ENCODE measurements at regions not wholly inside any gene's neighbourhood (a gene's known extent, or its start where the extent isn't known, plus 50 kb on each side); places are given as distances from the start of the nearest gene placed in this dataset.

DNA sequence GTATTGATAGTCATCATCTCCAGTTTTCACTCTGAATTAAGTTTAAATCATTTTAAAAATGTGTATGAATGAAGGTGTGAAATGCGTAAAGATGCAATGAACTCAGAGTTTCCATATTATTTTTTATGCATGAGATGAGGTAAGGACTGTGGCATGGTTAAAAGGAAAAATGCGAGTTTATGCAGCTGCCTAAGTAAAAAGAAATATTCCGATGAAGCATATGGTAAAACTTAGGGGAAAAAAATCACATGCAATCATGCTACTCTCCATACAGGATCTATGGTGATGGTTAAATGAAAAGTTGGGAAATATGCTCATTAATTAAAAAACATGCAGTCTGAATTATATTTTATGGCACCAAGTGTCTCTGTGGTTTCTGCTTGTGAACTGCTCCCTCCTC is 77.5 kb upstream of the SP8 start:
- no peak overlapping the region for H3K9ac ChIP-seq (ENCODE audit: low read length)
- intact Hi-C loops (cut with micrococcal nuclease) = no loop called here
- no TSS peak for BruUV-seq (replicated peaks)
- ATAC-seq (no peak), DNase-seq (ENCODE audit: low read depth, low spot score) (no peak)
- H3K27ac ChIP-seq (ENCODE audit: low read depth, low read length) = no peak overlapping the region
- RAD21 ChIA-PET (ENCODE audit: low non-redundant PET in 1 of 2, low total read pairs in 2 of 2, uncharacterized antibody in 2 of 2, unreplicated experiment in 2 of 2) = no interaction called here
- no peak overlapping the region for H3K4me2 ChIP-seq (ENCODE audit: low read length)
- POLR2A ChIA-PET = interaction anchor here (0.7 kb wide), 1 partner anchor 391 kb away, joined by 3 read pairs; no protein-coding TSS in a partner anchor
- H3K27me3 ChIP-seq (ENCODE audit: insufficient read depth, low read length) = no peaks in the 10 kb centered on the region
- TF ChIP-seq ATF3 (IDR thresholded peaks at IDR 0.05) (no peak), YY1 (IDR thresholded peaks at IDR 0.05; ENCODE audit: extremely low read depth, insufficient replicate concordance, low read depth, low read length) (no peak), SRF (IDR thresholded peaks at IDR 0.05; ENCODE audit: low read depth) (no peak), ZFX (IDR thresholded peaks at IDR 0.05) (no peak), ELF1 (IDR thresholded peaks at IDR 0.05; ENCODE audit: borderline replicate concordance, low read depth) (no peak)
- TF ChIP-seq, protein P1, sequence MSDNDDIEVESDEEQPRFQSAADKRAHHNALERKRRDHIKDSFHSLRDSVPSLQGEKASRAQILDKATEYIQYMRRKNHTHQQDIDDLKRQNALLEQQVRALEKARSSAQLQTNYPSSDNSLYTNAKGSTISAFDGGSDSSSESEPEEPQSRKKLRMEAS (IDR thresholded peaks at IDR 0.05) = no peak
- H3K79me2 ChIP-seq (ENCODE audit: insufficient read depth, low read length) = no peaks in the 10 kb centered on the region
- H3K9me2 ChIP-seq (ENCODE audit: insufficient read depth) = no peaks in the 10 kb centered on the region
- no peaks in the 10 kb centered on the region for H3K9me3 ChIP-seq (ENCODE audit: control insufficient read depth in 1 of 2, insufficient read depth in 1 of 2, low read depth in 1 of 2, low read length in 2 of 2)
- H3K4me1 ChIP-seq (ENCODE audit: control insufficient read depth in 1 of 2, insufficient read depth in 2 of 2, low read length in 2 of 2) = no peaks in the 10 kb centered on the region
- no peaks in the 10 kb centered on the region for H4K20me1 ChIP-seq (ENCODE audit: insufficient read depth)
- H3K36me3 ChIP-seq (ENCODE audit: control insufficient read depth in 1 of 2, insufficient read depth in 2 of 2, low read length in 2 of 2) = no peaks in the 10 kb centered on the region
- no peak overlapping the region for H3K4me3 ChIP-seq (replicated peaks in 1 of 2; ENCODE audit: low read depth in 1 of 2, low read length in 2 of 2)
- H2AFZ ChIP-seq (ENCODE audit: low read depth, low read length, poor library complexity, severe bottlenecking) = no peak overlapping the region
- CTCF ChIA-PET = no interaction called here

- Histone ChIP-seq H3K4me2 (ENCODE audit: low read length) (no peak overlapping the region), H2AFZ (ENCODE audit: low read depth, low read length, poor library complexity, severe bottlenecking) (no peak overlapping the region), H3K36me3 (ENCODE audit: control insufficient read depth in 1 of 2, insufficient read depth in 2 of 2, low read length in 2 of 2) (no peaks in the 10 kb centered on the region), H3K9me3 (ENCODE audit: control insufficient read depth in 1 of 2, insufficient read depth in 1 of 2, low read depth in 1 of 2, low read length in 2 of 2) (no peaks in the 10 kb centered on the region), H4K20me1 (ENCODE audit: insufficient read depth) (no peaks in the 10 kb centered on the region), H3K27me3 (ENCODE audit: insufficient read depth, low read length) (no peaks in the 10 kb centered on the region), H3K27ac (ENCODE audit: low read depth, low read length) (no peak overlapping the region), H3K4me3 (replicated peaks in 1 of 2; ENCODE audit: low read depth in 1 of 2, low read length in 2 of 2) (no peak overlapping the region), H3K79me2 (ENCODE audit: insufficient read depth, low read length) (no peaks in the 10 kb centered on the region), H3K9ac (ENCODE audit: low read length) (no peak overlapping the region), H3K4me1 (ENCODE audit: control insufficient read depth in 1 of 2, insufficient read depth in 2 of 2, low read length in 2 of 2) (no peaks in the 10 kb centered on the region), H3K9me2 (ENCODE audit: insufficient read depth) (no peaks in the 10 kb centered on the region)
- ChIA-PET RAD21 (ENCODE audit: low non-redundant PET in 1 of 2, low total read pairs in 2 of 2, uncharacterized antibody in 2 of 2, unreplicated experiment in 2 of 2) (no interaction called here), CTCF (no interaction called here), POLR2A (no interaction called here)
- BruUV-seq (replicated peaks) = no TSS peak
- DNase-seq (ENCODE audit: low read depth, low spot score) = no peak
- no peak for ATAC-seq
- TF ChIP-seq FOSL1 (IDR thresholded peaks at IDR 0.05; ENCODE audit: low read depth) (no peak), CEBPB (IDR thresholded peaks at IDR 0.05; ENCODE audit: low read depth) (no peak), ZFX (IDR thresholded peaks at IDR 0.05) (no peak), EZH2phosphoT487 (IDR thresholded peaks at IDR 0.05; ENCODE audit: borderline replicate concordance) (no peak), RAD21 (IDR thresholded peaks at IDR 0.05; ENCODE audit: low read depth) (no peak), EGR1 (IDR thresholded peaks at IDR 0.05; ENCODE audit: low read depth) (no peak), ZNF274 (IDR thresholded peaks at IDR 0.05; ENCODE audit: low read depth, low read length) (no peak), YY1 (IDR thresholded peaks at IDR 0.05; ENCODE audit: extremely low read depth, insufficient replicate concordance, low read depth, low read length) (no peak), EZH2 (IDR thresholded peaks at IDR 0.05) (no peak), CBX3 (IDR thresholded peaks at IDR 0.05; ENCODE audit: low read depth) (no peak), POLR2A (IDR thresholded peaks at IDR 0.05; ENCODE audit: borderline replicate concordance, extremely low read depth, insufficient read depth, insufficient read length) (no peak)
- TF ChIP-seq, protein P1 (IDR thresholded peaks at IDR 0.05) = no peak
- TF ChIP-seq, protein P2, sequence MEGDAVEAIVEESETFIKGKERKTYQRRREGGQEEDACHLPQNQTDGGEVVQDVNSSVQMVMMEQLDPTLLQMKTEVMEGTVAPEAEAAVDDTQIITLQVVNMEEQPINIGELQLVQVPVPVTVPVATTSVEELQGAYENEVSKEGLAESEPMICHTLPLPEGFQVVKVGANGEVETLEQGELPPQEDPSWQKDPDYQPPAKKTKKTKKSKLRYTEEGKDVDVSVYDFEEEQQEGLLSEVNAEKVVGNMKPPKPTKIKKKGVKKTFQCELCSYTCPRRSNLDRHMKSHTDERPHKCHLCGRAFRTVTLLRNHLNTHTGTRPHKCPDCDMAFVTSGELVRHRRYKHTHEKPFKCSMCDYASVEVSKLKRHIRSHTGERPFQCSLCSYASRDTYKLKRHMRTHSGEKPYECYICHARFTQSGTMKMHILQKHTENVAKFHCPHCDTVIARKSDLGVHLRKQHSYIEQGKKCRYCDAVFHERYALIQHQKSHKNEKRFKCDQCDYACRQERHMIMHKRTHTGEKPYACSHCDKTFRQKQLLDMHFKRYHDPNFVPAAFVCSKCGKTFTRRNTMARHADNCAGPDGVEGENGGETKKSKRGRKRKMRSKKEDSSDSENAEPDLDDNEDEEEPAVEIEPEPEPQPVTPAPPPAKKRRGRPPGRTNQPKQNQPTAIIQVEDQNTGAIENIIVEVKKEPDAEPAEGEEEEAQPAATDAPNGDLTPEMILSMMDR (IDR thresholded peaks at IDR 0.05 in 2 of 3, conservative IDR thresholded peaks at IDR 0.05 in 1 of 3; ENCODE audit: borderline replicate concordance in 1 of 3, insufficient read depth in 1 of 3, low read depth in 2 of 3, low read length in 2 of 3) = no peak
- intact Hi-C loops (cut with micrococcal nuclease) = no loop called here
Measured at GRCh38 chr7:20865684-20866083, 79.0 kb upstream of the SP8 start.

All from HCT116 (cell line).